GM10266 (cell line): ENCODE measurements at regions not wholly inside any gene's neighbourhood (a gene's known extent, or its start where the extent isn't known, plus 50 kb on each side); places are given as distances from the start of the nearest gene placed in this dataset.

ENCODE experiments used
- DNase-seq: peaks from one replicate; pipeline ENCODE4 v3.0.0; 2012; ENCODE audit errors: extremely low spot score
- CTCF ChIP-seq: IDR thresholded peaks from 2 replicates; pipeline ENCODE4 v1.5.1; 2012; ENCODE audit warnings: mild to moderate bottlenecking, low read depth; ENCODE audit not compliant: control insufficient read depth, insufficient read depth; ENCODE audit errors: missing control alignments

GRCh38 chr2:6554466-6554865 lies 311.2 kb downstream of the CMPK2 start:
- no peak for TF ChIP-seq CTCF
- no peak for DNase-seq

- TF ChIP-seq CTCF = no peak
- DNase-seq = no peak
Measured at GRCh38 chr2:6556755-6557154, 309.0 kb downstream of the CMPK2 start.

GRCh38 chr2:6557737-6558136 lies 308.0 kb downstream of the CMPK2 start:
- no peak for TF ChIP-seq CTCF
- no peak for DNase-seq

- TF ChIP-seq CTCF = no peak
- no peak for DNase-seq
Measured at GRCh38 chr2:6562771-6563170, 302.9 kb downstream of the CMPK2 start.

- DNase-seq = no peak
- no peak for TF ChIP-seq CTCF
Measured at GRCh38 chr2:6564326-6564725, 301.4 kb downstream of the CMPK2 start.

- TF ChIP-seq CTCF = no peak
- DNase-seq = no peak
Measured at GRCh38 chr2:6574121-6574520, 291.6 kb downstream of the CMPK2 start.

- TF ChIP-seq CTCF = no peak
- DNase-seq = no peak
Measured at GRCh38 chr2:6576302-6576701, 289.4 kb downstream of the CMPK2 start.
